ENCODE measurements at regions not wholly inside any gene's neighbourhood (a gene's known extent, or its start where the extent isn't known, plus 50 kb on each side); places are given as distances from the start of the nearest gene placed in this dataset.

DNA sequence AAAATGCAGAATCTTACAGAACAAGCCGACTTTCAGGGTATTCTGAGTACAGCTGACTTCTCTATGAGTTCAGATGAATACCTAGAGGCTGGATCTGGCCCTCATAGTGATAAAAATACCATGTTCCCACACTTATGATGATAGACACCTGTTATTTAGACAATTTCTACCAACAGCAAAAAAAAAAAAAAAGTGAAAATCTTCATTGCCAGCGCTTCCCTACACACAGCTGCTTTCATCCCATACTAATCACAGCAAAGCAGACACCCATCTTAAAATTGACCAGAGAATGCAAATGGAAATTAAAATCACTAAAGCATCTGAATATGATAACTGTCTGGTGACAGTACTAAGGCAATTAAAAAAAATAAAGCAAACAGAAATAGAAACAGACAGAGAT is 132.1 kb upstream of the ADGRL3 start:
- TF ChIP-seq, protein P1, sequence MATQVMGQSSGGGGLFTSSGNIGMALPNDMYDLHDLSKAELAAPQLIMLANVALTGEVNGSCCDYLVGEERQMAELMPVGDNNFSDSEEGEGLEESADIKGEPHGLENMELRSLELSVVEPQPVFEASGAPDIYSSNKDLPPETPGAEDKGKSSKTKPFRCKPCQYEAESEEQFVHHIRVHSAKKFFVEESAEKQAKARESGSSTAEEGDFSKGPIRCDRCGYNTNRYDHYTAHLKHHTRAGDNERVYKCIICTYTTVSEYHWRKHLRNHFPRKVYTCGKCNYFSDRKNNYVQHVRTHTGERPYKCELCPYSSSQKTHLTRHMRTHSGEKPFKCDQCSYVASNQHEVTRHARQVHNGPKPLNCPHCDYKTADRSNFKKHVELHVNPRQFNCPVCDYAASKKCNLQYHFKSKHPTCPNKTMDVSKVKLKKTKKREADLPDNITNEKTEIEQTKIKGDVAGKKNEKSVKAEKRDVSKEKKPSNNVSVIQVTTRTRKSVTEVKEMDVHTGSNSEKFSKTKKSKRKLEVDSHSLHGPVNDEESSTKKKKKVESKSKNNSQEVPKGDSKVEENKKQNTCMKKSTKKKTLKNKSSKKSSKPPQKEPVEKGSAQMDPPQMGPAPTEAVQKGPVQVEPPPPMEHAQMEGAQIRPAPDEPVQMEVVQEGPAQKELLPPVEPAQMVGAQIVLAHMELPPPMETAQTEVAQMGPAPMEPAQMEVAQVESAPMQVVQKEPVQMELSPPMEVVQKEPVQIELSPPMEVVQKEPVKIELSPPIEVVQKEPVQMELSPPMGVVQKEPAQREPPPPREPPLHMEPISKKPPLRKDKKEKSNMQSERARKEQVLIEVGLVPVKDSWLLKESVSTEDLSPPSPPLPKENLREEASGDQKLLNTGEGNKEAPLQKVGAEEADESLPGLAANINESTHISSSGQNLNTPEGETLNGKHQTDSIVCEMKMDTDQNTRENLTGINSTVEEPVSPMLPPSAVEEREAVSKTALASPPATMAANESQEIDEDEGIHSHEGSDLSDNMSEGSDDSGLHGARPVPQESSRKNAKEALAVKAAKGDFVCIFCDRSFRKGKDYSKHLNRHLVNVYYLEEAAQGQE (IDR thresholded peaks at IDR 0.05; ENCODE audit: insufficient read depth in 1 of 2, low read depth in 2 of 2, low read length in 2 of 2): no peak
- TF ChIP-seq TAF1 (IDR thresholded peaks at IDR 0.05; ENCODE audit: borderline replicate concordance, insufficient read depth, low read length): no peak
- TF ChIP-seq POLR2AphosphoS5 (IDR thresholded peaks at IDR 0.05; ENCODE audit: low read depth, low read length): no peak
- TF ChIP-seq SIN3A (IDR thresholded peaks at IDR 0.05; ENCODE audit: borderline replicate concordance, insufficient read depth, low read length): no peak

Measured in PFSK-1 (cell line).